C4-2B (cell line): ENCODE measurements at regions not wholly inside any gene's neighbourhood (a gene's known extent, or its start where the extent isn't known, plus 50 kb on each side); places are given as distances from the start of the nearest gene placed in this dataset.

Experiments
- ZFX ChIP-seq: fragments of 450-650 bp; IDR thresholded peaks from 2 replicates; pipeline ENCODE4 v1.6.1; 2017
- TF ChIP-seq, protein P1 (sequence below): fragments of 450-650 bp; conservative IDR thresholded peaks from 2 replicates; pipeline ENCODE4 v1.5.1; 2017; ENCODE audit warnings: mild to moderate bottlenecking

DNA sequence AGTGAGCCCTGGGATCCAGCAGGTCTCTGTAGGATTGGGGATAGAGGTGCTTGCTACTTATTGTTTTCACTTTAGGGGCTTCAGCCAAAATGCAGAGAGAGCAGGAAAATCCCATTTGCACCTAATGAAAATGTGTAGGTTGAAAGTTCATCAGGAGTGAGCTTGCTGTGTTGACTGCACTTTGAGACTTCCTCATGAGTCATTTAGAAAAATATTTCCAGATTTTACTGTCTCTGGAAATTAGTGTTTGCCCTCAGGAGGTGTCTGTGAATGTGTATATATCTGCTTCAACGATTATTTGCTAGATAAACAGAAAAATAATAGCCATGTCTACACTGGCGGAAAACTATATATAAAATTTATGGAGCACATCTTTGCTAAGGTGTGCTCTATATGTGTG, 159.3 kb downstream of the CAND1 start:
- TF ChIP-seq, protein P1, sequence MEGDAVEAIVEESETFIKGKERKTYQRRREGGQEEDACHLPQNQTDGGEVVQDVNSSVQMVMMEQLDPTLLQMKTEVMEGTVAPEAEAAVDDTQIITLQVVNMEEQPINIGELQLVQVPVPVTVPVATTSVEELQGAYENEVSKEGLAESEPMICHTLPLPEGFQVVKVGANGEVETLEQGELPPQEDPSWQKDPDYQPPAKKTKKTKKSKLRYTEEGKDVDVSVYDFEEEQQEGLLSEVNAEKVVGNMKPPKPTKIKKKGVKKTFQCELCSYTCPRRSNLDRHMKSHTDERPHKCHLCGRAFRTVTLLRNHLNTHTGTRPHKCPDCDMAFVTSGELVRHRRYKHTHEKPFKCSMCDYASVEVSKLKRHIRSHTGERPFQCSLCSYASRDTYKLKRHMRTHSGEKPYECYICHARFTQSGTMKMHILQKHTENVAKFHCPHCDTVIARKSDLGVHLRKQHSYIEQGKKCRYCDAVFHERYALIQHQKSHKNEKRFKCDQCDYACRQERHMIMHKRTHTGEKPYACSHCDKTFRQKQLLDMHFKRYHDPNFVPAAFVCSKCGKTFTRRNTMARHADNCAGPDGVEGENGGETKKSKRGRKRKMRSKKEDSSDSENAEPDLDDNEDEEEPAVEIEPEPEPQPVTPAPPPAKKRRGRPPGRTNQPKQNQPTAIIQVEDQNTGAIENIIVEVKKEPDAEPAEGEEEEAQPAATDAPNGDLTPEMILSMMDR = no peak
- TF ChIP-seq ZFX = no peak
